Lung microvascular endothelial cell (primary cell): ENCODE measurements at regions not wholly inside any gene's neighbourhood (a gene's known extent, or its start where the extent isn't known, plus 50 kb on each side); places are given as distances from the start of the nearest gene placed in this dataset.
A peak's percentile ranks its signal among the peaks of the same experiment; 100 is the strongest.
"Not testable (repeated sequence)": the region's sequence is repeated elsewhere in the genome, so short reads cannot be mapped to it uniquely, and the experiment has no call there.

ENCODE experiments used
- DNase-seq, 2 donors: peaks; one replicate each; pipeline versions ENCODE4 v3.0.0 to v3.0.0-alpha.2; 2010; ENCODE audit warnings: low read depth in 2 of 2

GRCh38 chr5:79924936-79925893 is 65.8 kb downstream of the MTX3 start:
- peak; percentile 16 to 66 for DNase-seq

GRCh38 chr5:79923431-79923830 is 67.6 kb downstream of the MTX3 start:
- no peak for DNase-seq

- no peak for DNase-seq
Measured at GRCh38 chr5:79922626-79923025, 68.4 kb downstream of the MTX3 start.

- DNase-seq: not testable (repeated sequence)
Measured at GRCh38 chr5:79907452-79907851, 83.6 kb downstream of the MTX3 start.

GRCh38 chr5:79902571-79902970 is 88.5 kb downstream of the MTX3 start:
- DNase-seq: not testable (repeated sequence)

GRCh38 chr5:79901631-79902030 is 89.4 kb downstream of the MTX3 start:
- no peak for DNase-seq

GRCh38 chr5:79898611-79899010 is 92.5 kb downstream of the MTX3 start:
- no peak for DNase-seq

GRCh38 chr5:79893976-79894375 is 97.1 kb downstream of the MTX3 start:
- DNase-seq: no peak

- no peak for DNase-seq
Measured at GRCh38 chr5:79893485-79893884, 97.6 kb downstream of the MTX3 start.

GRCh38 chr5:79890930-79891249 is 100.2 kb downstream of the MTX3 start:
- DNase-seq: no peak

GRCh38 chr5:79890119-79890929 is 100.7 kb downstream of the MTX3 start:
- DNase-seq: no peak

GRCh38 chr5:79888643-79889042 is 102.4 kb downstream of the MTX3 start:
- no peak for DNase-seq

GRCh38 chr5:79886925-79887655 is 104.0 kb downstream of the MTX3 start:
- DNase-seq: no peak

- DNase-seq: no peak
Measured at GRCh38 chr5:79886456-79886855, 104.6 kb downstream of the MTX3 start.

GRCh38 chr5:79879880-79880279 is 111.2 kb downstream of the MTX3 start:
- DNase-seq: not testable (repeated sequence)

GRCh38 chr5:79878721-79879336 is 112.2 kb downstream of the MTX3 start:
- peak; percentile 20 for DNase-seq

- no peak for DNase-seq
Measured at GRCh38 chr5:79878136-79878679, 112.9 kb downstream of the MTX3 start.

GRCh38 chr5:79876456-79876855 is 114.6 kb downstream of the MTX3 start:
- DNase-seq: no peak

- DNase-seq: no peak
Measured at GRCh38 chr5:79875230-79875629, 115.8 kb downstream of the MTX3 start.

- no peak for DNase-seq
Measured at GRCh38 chr5:79873187-79873586, 117.9 kb downstream of the MTX3 start.

GRCh38 chr5:79872291-79872690 is 118.8 kb downstream of the MTX3 start:
- DNase-seq: peak in 1 of 2 donors; percentile 42
